D721Med (cell line): ENCODE measurements at regions not wholly inside any gene's neighbourhood (a gene's known extent, or its start where the extent isn't known, plus 50 kb on each side); places are given as distances from the start of the nearest gene placed in this dataset.

Experiments used
- DNase-seq: peaks from one replicate; pipeline ENCODE4 v3.0.0; 2011; ENCODE audit warnings: low spot score; ENCODE audit not compliant: insufficient read length
- FAIRE-seq: peaks from 2 replicates; lab custom pipeline; 2011; peaks lifted over from hg19 to GRCh38; lab: Jason Lieb, UNC
- TF ChIP-seq, protein P1 (sequence below): IDR thresholded peaks from 2 replicates; pipeline ENCODE4 v1.5.1; 2012; ENCODE audit warnings: mild to moderate bottlenecking, control low read depth; ENCODE audit not compliant: insufficient read depth; ENCODE audit errors: missing control alignments

DNA sequence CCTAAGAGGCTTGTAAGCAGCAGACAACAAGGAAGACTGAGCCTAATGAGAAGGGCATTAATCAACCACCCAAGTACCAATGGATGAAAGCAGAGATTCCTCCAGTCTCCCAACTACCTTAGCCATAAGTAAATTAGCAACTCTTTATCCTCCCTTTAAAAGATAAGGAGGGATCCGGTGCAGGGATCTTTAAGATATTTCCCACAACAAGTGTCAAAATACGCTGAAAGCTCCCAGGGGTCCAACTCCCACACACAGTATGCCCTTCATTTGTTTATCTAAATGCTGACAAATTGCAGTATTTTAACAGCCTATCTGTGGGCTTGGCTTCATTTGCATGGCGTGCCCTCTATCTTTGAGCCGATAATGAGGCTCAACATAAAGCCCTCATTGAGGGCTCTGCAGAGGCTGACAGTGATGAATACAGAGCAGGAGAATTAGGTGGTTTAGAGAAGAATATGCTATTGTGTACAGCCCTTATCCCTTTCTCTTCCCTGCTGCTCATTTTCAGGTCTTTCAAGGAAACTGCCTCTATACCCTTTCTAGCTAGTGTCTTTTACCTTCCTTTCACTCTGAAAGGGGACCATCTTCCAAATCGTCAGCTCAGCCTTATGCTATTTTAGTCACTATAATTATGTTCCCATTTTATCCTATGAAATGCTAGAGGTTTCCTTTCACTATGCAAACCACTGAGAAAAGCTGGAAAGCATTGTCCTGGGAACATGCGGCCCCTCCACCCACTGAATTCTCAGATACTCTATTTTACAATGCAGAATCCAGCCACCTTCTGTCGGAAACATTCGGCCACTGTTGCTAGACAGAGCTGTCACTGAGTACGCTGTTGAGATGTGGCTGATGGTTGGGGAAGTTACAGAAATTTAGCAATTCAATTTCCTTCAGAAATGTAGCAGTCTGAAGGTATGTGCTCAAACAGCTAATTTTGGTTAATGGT is 575.2 kb upstream of the JAG1 start:
- TF ChIP-seq, protein P1, sequence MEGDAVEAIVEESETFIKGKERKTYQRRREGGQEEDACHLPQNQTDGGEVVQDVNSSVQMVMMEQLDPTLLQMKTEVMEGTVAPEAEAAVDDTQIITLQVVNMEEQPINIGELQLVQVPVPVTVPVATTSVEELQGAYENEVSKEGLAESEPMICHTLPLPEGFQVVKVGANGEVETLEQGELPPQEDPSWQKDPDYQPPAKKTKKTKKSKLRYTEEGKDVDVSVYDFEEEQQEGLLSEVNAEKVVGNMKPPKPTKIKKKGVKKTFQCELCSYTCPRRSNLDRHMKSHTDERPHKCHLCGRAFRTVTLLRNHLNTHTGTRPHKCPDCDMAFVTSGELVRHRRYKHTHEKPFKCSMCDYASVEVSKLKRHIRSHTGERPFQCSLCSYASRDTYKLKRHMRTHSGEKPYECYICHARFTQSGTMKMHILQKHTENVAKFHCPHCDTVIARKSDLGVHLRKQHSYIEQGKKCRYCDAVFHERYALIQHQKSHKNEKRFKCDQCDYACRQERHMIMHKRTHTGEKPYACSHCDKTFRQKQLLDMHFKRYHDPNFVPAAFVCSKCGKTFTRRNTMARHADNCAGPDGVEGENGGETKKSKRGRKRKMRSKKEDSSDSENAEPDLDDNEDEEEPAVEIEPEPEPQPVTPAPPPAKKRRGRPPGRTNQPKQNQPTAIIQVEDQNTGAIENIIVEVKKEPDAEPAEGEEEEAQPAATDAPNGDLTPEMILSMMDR: no peak
- DNase-seq (no peak), FAIRE-seq (no peak)

DNA sequence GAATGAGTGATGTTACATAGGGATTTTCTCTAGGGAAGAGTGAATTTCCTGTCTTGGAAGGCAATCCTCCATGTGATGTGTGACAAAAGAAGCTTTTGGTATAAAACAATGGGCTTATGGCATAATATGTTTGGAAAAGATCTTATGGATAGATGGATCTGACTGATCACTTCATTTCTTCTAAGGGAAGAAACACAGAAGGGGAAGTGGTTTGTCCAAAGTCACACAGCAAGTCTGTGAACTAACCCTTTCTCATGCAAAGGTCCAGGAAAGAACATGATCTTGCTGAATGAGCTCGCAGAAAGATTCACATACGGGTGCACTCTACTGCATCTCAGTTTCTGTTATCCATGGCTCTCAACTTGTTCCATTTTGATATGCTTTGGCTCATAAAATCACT is 575.9 kb upstream of the JAG1 start:
- DNase-seq (no peak), FAIRE-seq (no peak)
- TF ChIP-seq, protein P1: no peak

DNA sequence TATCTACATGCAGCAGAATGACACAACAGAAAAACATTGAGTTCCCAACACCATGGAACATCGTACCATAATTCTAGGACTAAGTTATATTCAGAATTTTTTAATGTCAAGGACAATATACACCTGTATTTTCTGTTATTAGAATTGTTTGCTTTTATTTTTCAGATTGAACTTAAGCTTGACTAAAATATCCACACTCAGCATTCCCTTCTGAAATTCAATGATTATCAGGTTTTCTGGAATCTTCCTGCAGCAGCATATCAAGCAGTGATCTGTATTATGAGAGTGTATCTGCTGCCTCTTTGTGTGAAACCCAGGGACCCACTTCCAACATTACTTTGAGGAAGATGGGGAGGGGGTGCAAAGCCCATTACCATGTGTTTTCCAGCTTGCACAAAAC is 578.6 kb upstream of the JAG1 start:
- TF ChIP-seq, protein P1: no peak
- no peak for DNase-seq
- FAIRE-seq: no peak

DNA sequence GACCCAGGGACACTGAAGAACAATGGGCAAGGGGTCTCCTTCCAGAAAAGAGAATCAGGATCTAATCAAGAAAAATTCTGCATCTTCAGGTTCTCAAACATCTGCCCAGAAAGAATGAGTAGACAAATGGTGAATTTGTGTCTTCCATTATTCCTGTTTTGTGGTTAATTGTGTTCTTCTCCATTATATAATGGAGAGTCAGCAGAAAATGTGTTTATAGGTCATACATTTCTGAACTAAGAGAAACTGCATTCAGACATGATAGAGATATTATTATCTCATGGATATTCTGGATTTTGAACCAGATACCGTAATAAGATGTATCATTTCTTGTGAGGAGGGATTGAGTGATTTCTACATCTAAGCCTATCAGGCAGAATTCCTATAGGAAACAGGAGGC is 581.7 kb upstream of the JAG1 start:
- DNase-seq (no peak), FAIRE-seq (no peak)
- TF ChIP-seq, protein P1: no peak

DNA sequence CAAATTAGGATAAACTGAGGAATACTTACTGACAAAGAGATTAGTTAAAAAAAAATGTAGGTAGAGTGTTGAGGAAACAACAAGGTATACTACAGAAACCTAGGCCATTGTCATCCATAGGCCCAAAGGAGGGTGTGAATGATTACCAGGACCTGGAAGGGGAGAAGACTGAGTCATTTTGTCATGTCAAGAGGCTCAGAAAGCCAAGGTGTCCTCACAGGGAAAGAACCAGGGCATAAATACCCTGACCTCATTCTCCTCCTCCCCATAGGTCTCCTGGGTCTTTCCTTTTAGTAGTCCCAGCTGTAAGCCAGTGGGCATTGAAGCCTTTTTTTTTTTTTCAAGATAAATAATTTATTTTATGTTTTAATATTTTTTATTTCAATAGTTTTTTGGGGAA is 582.1 kb upstream of the JAG1 start:
- TF ChIP-seq, protein P1: no peak
- DNase-seq: no peak
- no peak for FAIRE-seq

DNA sequence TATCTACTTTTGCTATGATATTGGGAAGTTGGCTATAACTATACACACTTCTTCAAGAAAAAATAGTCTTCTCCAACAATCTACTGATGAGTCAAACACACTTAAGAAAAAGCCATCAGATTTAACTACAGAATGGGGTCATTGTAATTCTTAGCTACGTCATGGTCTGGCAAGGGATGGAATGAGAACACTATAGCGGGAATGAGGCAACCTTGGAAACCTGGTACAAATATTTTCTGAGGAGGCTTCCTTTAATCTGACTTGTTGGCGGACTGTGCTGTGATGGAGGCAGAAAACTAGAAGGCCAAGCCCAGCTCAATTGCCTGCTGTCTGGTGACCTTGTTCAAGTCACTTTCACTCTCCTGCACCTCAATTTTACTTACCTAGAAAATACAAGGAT is 586.8 kb upstream of the JAG1 start:
- DNase-seq: no peak
- TF ChIP-seq, protein P1: no peak
- FAIRE-seq: no peak

DNA sequence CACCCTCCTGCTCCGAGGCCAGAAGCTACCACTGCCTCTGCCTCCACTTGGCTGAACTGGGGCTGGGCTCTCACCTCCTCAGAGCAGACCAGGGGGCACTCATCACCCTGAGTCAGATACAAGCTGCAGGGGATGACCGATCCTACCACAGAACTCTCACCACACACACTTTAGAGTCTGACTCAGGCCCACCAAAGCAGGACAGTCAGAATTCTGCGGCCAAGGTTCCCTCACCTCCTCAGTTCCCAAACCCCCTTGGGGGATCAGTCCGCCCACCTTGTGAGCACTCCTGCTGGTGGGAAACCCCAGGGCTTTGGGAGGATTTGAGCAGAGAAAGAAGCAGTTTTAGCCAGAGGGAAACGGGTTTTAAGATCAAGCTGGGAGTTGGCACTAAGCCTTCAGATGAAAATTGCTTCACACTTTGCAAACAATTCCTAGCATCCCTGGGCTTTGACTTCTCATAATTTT is 587.8 kb upstream of the JAG1 start:
- TF ChIP-seq, protein P1: no peak
- FAIRE-seq (no peak), DNase-seq (no peak)
